GM23338 (cell line): ENCODE measurements at regions not wholly inside any gene's neighbourhood (a gene's known extent, or its start where the extent isn't known, plus 50 kb on each side); places are given as distances from the start of the nearest gene placed in this dataset.

Source experiments
- ATAC-seq: fragments of 200-7000 bp; cut with Tn5 transposase; 3 replicates; pipeline ENCODE4 v1.9.1; 2020
- DNase-seq: peaks from one replicate; pipeline ENCODE4 v3.0.0-alpha.2; 2015; ENCODE audit warnings: low spot score
- H2AFZ ChIP-seq: fragments of 200-600 bp; sonication (generic); 2 replicates; pipeline ENCODE4 v1.8.0; 2016; ENCODE audit warnings: antibody characterized with exemption, mild to moderate bottlenecking, moderate library complexity
- H3F3A ChIP-seq: fragments of 200-600 bp; sonication (generic); replicated peaks from 2 replicates; pipeline ENCODE4 v1.8.0; 2017; ENCODE audit warnings: antibody characterized with exemption, mixed run types, low read depth
- H3K27ac ChIP-seq: fragments of 200-600 bp; sonication (generic); 2 replicates; pipeline ENCODE4 v1.6.1; 2016; ENCODE audit warnings: low read depth
- H3K27me3 ChIP-seq: fragments of 200-600 bp; sonication (generic); 2 replicates; pipeline ENCODE4 v1.8.0; 2016; ENCODE audit warnings: mild to moderate bottlenecking, mixed run types, moderate library complexity; ENCODE audit not compliant: insufficient read depth
- H3K36me3 ChIP-seq: fragments of 200-600 bp; sonication (generic); 2 replicates; pipeline ENCODE4 v1.8.0; 2016; ENCODE audit warnings: mild to moderate bottlenecking; ENCODE audit not compliant: insufficient read depth
- H3K4me1 ChIP-seq: fragments of 200-600 bp; sonication (generic); 2 replicates; pipeline ENCODE4 v1.8.0; 2016; ENCODE audit warnings: mild to moderate bottlenecking, moderate library complexity; ENCODE audit not compliant: insufficient read depth
- H3K4me2 ChIP-seq: fragments of 200-600 bp; sonication (generic); 2 replicates; pipeline ENCODE4 v1.7.1; 2017; ENCODE audit warnings: mixed run types
- H3K4me3 ChIP-seq: fragments of 200-600 bp; sonication (generic); 2 replicates; pipeline ENCODE4 v1.6.1; 2016; ENCODE audit warnings: mixed run types
- H3K79me2 ChIP-seq: fragments of 200-600 bp; sonication (generic); replicated peaks from 2 replicates; pipeline ENCODE4 v1.8.0; 2017; ENCODE audit warnings: mild to moderate bottlenecking; ENCODE audit not compliant: insufficient read depth
- H3K9me2 ChIP-seq: fragments of 200-600 bp; sonication (generic); 2 replicates; pipeline ENCODE4 v1.8.0; 2017; ENCODE audit not compliant: insufficient read depth
- H4K20me1 ChIP-seq: fragments of 200-600 bp; sonication (generic); replicated peaks from 2 replicates; pipeline ENCODE4 v1.8.0; 2017; ENCODE audit warnings: mild to moderate bottlenecking; ENCODE audit not compliant: insufficient read depth
- H3K27ac Mint-ChIP-seq: 2 replicates; pipeline ENCODE4 v1.8.0; 2020; ENCODE audit warnings: inconsistent platforms, mild to moderate bottlenecking, moderate library complexity, mixed read lengths
- H3K27me3 Mint-ChIP-seq: 3 replicates; pipeline ENCODE4 v1.8.0; 2022; ENCODE audit warnings: low read depth, mild to moderate bottlenecking, moderate library complexity, mixed read lengths, inconsistent platforms; ENCODE audit not compliant: insufficient read depth, poor library complexity
- H3K36me3 Mint-ChIP-seq: 3 replicates; pipeline ENCODE4 v1.8.0; 2021; ENCODE audit warnings: low read depth, mild to moderate bottlenecking, inconsistent platforms, moderate library complexity, mixed read lengths
- H3K4me1 Mint-ChIP-seq: 3 replicates; pipeline ENCODE4 v1.8.0; 2020; ENCODE audit warnings: mild to moderate bottlenecking, inconsistent platforms, mixed read lengths
- H3K4me3 Mint-ChIP-seq: 3 replicates; pipeline ENCODE4 v1.8.0; 2021; ENCODE audit warnings: moderate library complexity, mild to moderate bottlenecking, inconsistent platforms, mixed read lengths
- H3K9me3 Mint-ChIP-seq: 3 replicates; pipeline ENCODE4 v1.8.0; 2020; ENCODE audit warnings: moderate library complexity, mild to moderate bottlenecking, inconsistent platforms, mixed read lengths
- CREB1 ChIP-seq: fragments of 250-450 bp; sonication (Bioruptor Pico); IDR thresholded peaks from 2 replicates; pipeline ENCODE4 v1.5.0; 2020; ENCODE audit warnings: low read depth, mild to moderate bottlenecking, moderate library complexity
- EZH2 ChIP-seq: fragments of 200-600 bp; sonication (generic); IDR thresholded peaks from one replicate; pipeline ENCODE4 v1.8.0; 2017; ENCODE audit warnings: antibody characterized with exemption, mild to moderate bottlenecking, low read depth; ENCODE audit not compliant: unreplicated experiment
- EZH2phosphoT487 ChIP-seq: fragments of 200-600 bp; sonication (generic); IDR thresholded peaks from one replicate; pipeline ENCODE4 v1.8.1; 2018; ENCODE audit warnings: antibody characterized with exemption; ENCODE audit not compliant: unreplicated experiment
- JUNB ChIP-seq: IDR thresholded peaks from one replicate; pipeline ENCODE4 v1.6.1; 2016; ENCODE audit warnings: antibody characterized with exemption; ENCODE audit not compliant: unreplicated experiment
- NANOG ChIP-seq: IDR thresholded peaks from 2 replicates; pipeline ENCODE4 v1.6.1; 2016; ENCODE audit warnings: antibody characterized with exemption, borderline replicate concordance
- STAT1 ChIP-seq: IDR thresholded peaks from one replicate; pipeline ENCODE4 v1.6.1; 2016; ENCODE audit warnings: antibody characterized with exemption; ENCODE audit not compliant: unreplicated experiment
- ZNF114 ChIP-seq: fragments of 250-450 bp; sonication (Bioruptor Pico); IDR thresholded peaks from 2 replicates; pipeline ENCODE4 v1.5.0; 2020; ENCODE audit warnings: mild to moderate bottlenecking, moderate library complexity
- TF ChIP-seq, protein P1 (sequence below), 2 experiments: fragments of 200-600 bp in 1 of 2; sonication (generic) in 1 of 2; conservative IDR thresholded peaks; 2 replicates each; pipeline versions ENCODE4 v1.5.1 to v1.6.1; 2016 to 2017; ENCODE audit warnings: antibody characterized with exemption in 2 of 2, low read depth in 2 of 2, mild to moderate bottlenecking in 2 of 2, moderate library complexity in 1 of 2
- TF ChIP-seq, protein P2 (sequence below): IDR thresholded peaks from 2 replicates; pipeline ENCODE4 v1.6.1; 2016; ENCODE audit warnings: antibody characterized with exemption
- TF ChIP-seq, protein P3 (sequence below): IDR thresholded peaks from one replicate; pipeline ENCODE4 v1.6.1; 2018; ENCODE audit warnings: antibody characterized with exemption; ENCODE audit not compliant: unreplicated experiment

DNA sequence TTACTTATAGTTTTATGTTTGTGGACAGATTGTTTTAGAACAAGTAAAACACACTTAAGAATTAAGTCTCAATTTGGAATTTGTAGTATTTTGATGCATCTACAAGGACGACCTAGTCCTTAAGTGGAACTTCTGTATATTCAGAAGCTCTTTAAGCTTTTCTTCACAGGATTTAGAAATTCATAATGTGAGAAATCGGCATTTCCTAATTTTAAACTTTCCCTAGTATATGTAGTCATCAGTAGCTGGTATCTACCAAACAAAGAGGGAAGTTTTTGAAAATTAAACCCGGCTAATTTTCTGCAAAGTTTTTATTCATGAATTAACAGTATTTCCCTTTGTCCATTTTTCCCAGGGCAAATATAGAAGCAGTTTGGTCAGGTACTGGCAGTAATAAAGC is 203.6 kb downstream of the CDRT15L2 start:
- TF ChIP-seq, protein P1, sequence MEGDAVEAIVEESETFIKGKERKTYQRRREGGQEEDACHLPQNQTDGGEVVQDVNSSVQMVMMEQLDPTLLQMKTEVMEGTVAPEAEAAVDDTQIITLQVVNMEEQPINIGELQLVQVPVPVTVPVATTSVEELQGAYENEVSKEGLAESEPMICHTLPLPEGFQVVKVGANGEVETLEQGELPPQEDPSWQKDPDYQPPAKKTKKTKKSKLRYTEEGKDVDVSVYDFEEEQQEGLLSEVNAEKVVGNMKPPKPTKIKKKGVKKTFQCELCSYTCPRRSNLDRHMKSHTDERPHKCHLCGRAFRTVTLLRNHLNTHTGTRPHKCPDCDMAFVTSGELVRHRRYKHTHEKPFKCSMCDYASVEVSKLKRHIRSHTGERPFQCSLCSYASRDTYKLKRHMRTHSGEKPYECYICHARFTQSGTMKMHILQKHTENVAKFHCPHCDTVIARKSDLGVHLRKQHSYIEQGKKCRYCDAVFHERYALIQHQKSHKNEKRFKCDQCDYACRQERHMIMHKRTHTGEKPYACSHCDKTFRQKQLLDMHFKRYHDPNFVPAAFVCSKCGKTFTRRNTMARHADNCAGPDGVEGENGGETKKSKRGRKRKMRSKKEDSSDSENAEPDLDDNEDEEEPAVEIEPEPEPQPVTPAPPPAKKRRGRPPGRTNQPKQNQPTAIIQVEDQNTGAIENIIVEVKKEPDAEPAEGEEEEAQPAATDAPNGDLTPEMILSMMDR (conservative IDR thresholded peaks at IDR 0.05; ENCODE audit: low read depth in 2 of 2) = no peak
- TF ChIP-seq STAT1 (no peak), JUNB (no peak), EZH2phosphoT487 (no peak), NANOG (no peak), EZH2 (no peak), CREB1 (no peak), ZNF114 (no peak)
- TF ChIP-seq, protein P2, sequence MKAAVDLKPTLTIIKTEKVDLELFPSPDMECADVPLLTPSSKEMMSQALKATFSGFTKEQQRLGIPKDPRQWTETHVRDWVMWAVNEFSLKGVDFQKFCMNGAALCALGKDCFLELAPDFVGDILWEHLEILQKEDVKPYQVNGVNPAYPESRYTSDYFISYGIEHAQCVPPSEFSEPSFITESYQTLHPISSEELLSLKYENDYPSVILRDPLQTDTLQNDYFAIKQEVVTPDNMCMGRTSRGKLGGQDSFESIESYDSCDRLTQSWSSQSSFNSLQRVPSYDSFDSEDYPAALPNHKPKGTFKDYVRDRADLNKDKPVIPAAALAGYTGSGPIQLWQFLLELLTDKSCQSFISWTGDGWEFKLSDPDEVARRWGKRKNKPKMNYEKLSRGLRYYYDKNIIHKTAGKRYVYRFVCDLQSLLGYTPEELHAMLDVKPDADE = no peak
- TF ChIP-seq, protein P3, sequence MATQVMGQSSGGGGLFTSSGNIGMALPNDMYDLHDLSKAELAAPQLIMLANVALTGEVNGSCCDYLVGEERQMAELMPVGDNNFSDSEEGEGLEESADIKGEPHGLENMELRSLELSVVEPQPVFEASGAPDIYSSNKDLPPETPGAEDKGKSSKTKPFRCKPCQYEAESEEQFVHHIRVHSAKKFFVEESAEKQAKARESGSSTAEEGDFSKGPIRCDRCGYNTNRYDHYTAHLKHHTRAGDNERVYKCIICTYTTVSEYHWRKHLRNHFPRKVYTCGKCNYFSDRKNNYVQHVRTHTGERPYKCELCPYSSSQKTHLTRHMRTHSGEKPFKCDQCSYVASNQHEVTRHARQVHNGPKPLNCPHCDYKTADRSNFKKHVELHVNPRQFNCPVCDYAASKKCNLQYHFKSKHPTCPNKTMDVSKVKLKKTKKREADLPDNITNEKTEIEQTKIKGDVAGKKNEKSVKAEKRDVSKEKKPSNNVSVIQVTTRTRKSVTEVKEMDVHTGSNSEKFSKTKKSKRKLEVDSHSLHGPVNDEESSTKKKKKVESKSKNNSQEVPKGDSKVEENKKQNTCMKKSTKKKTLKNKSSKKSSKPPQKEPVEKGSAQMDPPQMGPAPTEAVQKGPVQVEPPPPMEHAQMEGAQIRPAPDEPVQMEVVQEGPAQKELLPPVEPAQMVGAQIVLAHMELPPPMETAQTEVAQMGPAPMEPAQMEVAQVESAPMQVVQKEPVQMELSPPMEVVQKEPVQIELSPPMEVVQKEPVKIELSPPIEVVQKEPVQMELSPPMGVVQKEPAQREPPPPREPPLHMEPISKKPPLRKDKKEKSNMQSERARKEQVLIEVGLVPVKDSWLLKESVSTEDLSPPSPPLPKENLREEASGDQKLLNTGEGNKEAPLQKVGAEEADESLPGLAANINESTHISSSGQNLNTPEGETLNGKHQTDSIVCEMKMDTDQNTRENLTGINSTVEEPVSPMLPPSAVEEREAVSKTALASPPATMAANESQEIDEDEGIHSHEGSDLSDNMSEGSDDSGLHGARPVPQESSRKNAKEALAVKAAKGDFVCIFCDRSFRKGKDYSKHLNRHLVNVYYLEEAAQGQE = no peak
- Mint-ChIP-seq H3K27me3 (peaks cover 3% of the 10 kb centered on the region), H3K27ac (no peak overlapping the region)

More for the DNA sequence above, 203.6 kb downstream of the CDRT15L2 start:
- Histone ChIP-seq H2AFZ (no peak overlapping the region), H3K27ac (no peak overlapping the region), H3F3A (no peaks in the 10 kb centered on the region), H3K4me3 (no peak overlapping the region), H4K20me1 (no peaks in the 10 kb centered on the region), H3K4me2 (no peak overlapping the region), H3K9me2 (no peaks in the 10 kb centered on the region), H3K27me3 (no peaks in the 10 kb centered on the region), H3K36me3 (no peaks in the 10 kb centered on the region), H3K4me1 (no peaks in the 10 kb centered on the region), H3K79me2 (no peaks in the 10 kb centered on the region)
- no peak overlapping the region for H3K4me3 Mint-ChIP-seq
- no peak for ATAC-seq
- H3K4me1 Mint-ChIP-seq = no peaks in the 10 kb centered on the region
- no peaks in the 10 kb centered on the region for H3K9me3 Mint-ChIP-seq
- DNase-seq = no peak
- no peaks in the 10 kb centered on the region for H3K36me3 Mint-ChIP-seq
